ENCODE measurements at regions not wholly inside any gene's neighbourhood (a gene's known extent, or its start where the extent isn't known, plus 50 kb on each side); places are given as distances from the start of the nearest gene placed in this dataset.
"Not testable (repeated sequence)": the region's sequence is repeated elsewhere in the genome, so short reads cannot be mapped to it uniquely, and the experiment has no call there.

- not testable (repeated sequence) for DNase-seq
Observed at GRCh38 chr9:94191706-94192105, 67.4 kb upstream of the ZNF169 start.

- no peak for DNase-seq
Observed at GRCh38 chr9:94198414-94198813, 60.7 kb upstream of the ZNF169 start.

- no peak for DNase-seq
Observed at GRCh38 chr9:94199776-94200175, 59.3 kb upstream of the ZNF169 start.

GRCh38 chr9:94204174-94204573, 54.9 kb upstream of the ZNF169 start:
- no peak for DNase-seq

- DNase-seq = no peak
Observed at GRCh38 chr9:94207781-94208180, 51.3 kb upstream of the ZNF169 start.
